Gastrocnemius medialis (tissue), 4 donors: ENCODE measurements at regions not wholly inside any gene's neighbourhood (a gene's known extent, or its start where the extent isn't known, plus 50 kb on each side); places are given as distances from the start of the nearest gene placed in this dataset.

Experiments
- POLR2A ChIP-seq, 2 donors: fragments of 450-650 bp; IDR thresholded peaks; one replicate each; pipeline ENCODE4 v1.6.1; 2017; ENCODE audit warnings: antibody characterized with exemption in 2 of 2, mild to moderate bottlenecking in 2 of 2, moderate library complexity in 2 of 2
- TF ChIP-seq, protein P1 (sequence below), 5 experiments: fragments of 450-650 bp in 3 of 5; fragments of 200-600 bp in 2 of 5; sonication (generic) in 2 of 5; IDR thresholded peaks in 4 of 5; conservative IDR thresholded peaks in 1 of 5; 1 replicate in 4 of 5; 2 replicates in 1 of 5; pipeline ENCODE4 v1.5.1; 2016 to 2019; ENCODE audit warnings: antibody characterized with exemption in 5 of 5, mild to moderate bottlenecking in 3 of 5, moderate library complexity in 3 of 5

DNA sequence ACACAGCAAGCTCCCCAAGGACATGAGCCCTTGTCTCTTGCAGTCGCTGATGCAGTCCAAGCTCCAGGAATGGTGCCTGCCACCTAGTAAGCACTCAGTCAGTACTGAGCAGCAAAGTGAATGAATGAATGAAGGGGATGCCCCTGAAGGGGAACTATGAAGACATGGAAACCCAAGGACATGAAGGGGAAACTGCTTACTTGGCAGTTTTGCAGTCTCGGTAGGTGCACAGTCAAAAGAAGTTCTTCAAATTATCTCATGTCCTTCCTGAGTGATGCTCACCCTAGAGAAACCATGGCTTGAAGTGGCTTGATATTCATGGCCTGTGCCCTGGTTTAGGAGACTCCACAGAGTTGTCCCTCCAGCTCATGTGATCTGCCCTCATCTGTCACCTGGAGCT lies 102.1 kb upstream of the DLX2 start:
- no peak for TF ChIP-seq POLR2A (IDR thresholded peaks at IDR 0.05)
- TF ChIP-seq, protein P1, sequence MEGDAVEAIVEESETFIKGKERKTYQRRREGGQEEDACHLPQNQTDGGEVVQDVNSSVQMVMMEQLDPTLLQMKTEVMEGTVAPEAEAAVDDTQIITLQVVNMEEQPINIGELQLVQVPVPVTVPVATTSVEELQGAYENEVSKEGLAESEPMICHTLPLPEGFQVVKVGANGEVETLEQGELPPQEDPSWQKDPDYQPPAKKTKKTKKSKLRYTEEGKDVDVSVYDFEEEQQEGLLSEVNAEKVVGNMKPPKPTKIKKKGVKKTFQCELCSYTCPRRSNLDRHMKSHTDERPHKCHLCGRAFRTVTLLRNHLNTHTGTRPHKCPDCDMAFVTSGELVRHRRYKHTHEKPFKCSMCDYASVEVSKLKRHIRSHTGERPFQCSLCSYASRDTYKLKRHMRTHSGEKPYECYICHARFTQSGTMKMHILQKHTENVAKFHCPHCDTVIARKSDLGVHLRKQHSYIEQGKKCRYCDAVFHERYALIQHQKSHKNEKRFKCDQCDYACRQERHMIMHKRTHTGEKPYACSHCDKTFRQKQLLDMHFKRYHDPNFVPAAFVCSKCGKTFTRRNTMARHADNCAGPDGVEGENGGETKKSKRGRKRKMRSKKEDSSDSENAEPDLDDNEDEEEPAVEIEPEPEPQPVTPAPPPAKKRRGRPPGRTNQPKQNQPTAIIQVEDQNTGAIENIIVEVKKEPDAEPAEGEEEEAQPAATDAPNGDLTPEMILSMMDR (IDR thresholded peaks at IDR 0.05 in 4 of 5, conservative IDR thresholded peaks at IDR 0.05 in 1 of 5): no peak
